Transverse colon (tissue), 4 donors: ENCODE measurements at regions not wholly inside any gene's neighbourhood (a gene's known extent, or its start where the extent isn't known, plus 50 kb on each side); places are given as distances from the start of the nearest gene placed in this dataset.

Source experiments
- POLR2A ChIP-seq: fragments of 450-650 bp; IDR thresholded peaks from one replicate; pipeline ENCODE4 v1.6.1; 2016; ENCODE audit warnings: antibody characterized with exemption, mild to moderate bottlenecking, moderate library complexity
- POLR2AphosphoS5 ChIP-seq, 3 donors: sonication (generic); formaldehyde crosslinking; IDR thresholded peaks; one replicate each; pipeline ENCODE4 v1.6.1; 2016; ENCODE audit warnings: antibody characterized with exemption in 3 of 3
- TF ChIP-seq, protein P1 (sequence below), 5 experiments: fragments of 200-600 bp in 3 of 5; fragments of 450-650 bp in 2 of 5; sonication (generic) in 3 of 5; IDR thresholded peaks; 1 replicate in 2 of 5; 2 replicates in 3 of 5; pipeline ENCODE4 v1.5.1; 2016 to 2017; ENCODE audit warnings: antibody characterized with exemption in 5 of 5, inconsistent platforms in 3 of 5, mild to moderate bottlenecking in 2 of 5, moderate library complexity in 1 of 5

DNA sequence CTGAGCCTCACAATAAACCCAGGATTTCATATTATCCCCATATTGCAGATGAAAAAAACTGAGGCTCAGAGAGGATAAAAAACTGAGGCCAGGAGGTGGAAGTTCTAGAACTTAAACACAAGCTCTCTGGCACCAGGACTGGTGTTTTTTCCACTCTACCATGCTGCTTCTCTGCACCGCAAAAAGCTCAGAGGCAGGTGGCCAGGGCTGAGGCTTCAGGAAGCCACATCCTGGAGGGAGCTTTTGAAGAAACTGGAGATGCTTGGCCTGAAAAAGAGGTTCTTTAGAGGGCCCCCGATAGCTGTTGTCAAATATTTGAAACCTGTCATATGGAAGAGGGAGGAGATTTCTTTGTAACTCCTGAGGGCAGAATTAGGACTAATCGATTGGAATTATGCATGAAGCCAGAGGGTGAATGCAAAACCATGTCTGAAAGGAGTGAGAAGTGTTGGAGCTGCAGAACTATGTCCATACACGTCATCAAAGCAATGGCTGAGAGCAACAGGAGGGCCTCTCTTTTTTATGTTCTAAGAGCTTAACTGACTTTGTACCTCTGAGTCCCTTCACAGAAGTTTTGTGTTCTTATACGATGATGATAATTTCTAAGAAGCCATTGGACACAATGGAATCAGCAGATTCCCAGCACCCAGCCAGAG is 448.6 kb downstream of the FUT8 start:
- TF ChIP-seq POLR2A = no peak
- TF ChIP-seq, protein P1, sequence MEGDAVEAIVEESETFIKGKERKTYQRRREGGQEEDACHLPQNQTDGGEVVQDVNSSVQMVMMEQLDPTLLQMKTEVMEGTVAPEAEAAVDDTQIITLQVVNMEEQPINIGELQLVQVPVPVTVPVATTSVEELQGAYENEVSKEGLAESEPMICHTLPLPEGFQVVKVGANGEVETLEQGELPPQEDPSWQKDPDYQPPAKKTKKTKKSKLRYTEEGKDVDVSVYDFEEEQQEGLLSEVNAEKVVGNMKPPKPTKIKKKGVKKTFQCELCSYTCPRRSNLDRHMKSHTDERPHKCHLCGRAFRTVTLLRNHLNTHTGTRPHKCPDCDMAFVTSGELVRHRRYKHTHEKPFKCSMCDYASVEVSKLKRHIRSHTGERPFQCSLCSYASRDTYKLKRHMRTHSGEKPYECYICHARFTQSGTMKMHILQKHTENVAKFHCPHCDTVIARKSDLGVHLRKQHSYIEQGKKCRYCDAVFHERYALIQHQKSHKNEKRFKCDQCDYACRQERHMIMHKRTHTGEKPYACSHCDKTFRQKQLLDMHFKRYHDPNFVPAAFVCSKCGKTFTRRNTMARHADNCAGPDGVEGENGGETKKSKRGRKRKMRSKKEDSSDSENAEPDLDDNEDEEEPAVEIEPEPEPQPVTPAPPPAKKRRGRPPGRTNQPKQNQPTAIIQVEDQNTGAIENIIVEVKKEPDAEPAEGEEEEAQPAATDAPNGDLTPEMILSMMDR (IDR thresholded peaks at IDR 0.05) = no peak
- no peak for TF ChIP-seq POLR2AphosphoS5 (IDR thresholded peaks at IDR 0.05)
